ENCODE measurements at regions not wholly inside any gene's neighbourhood (a gene's known extent, or its start where the extent isn't known, plus 50 kb on each side); places are given as distances from the start of the nearest gene placed in this dataset.

- TF ChIP-seq CTCF (IDR thresholded peaks at IDR 0.05) (no peak), POLR2A (IDR thresholded peaks at IDR 0.05) (no peak)
Observed at GRCh38 chr14:36055052-36055378, 121.5 kb downstream of the PTCSC3 start.

All from lower leg skin (tissue), 3 donors.